K562 (cell line): ENCODE measurements at regions not wholly inside any gene's neighbourhood (a gene's known extent, or its start where the extent isn't known, plus 50 kb on each side); places are given as distances from the start of the nearest gene placed in this dataset.

ENCODE experiments used
- CBX8 ChIP-seq: fragments of 200-600 bp; sonication (generic); IDR thresholded peaks from 2 replicates; pipeline ENCODE4 v1.6.1; 2012; ENCODE audit warnings: borderline replicate concordance, mixed run types, low read depth, mild to moderate bottlenecking, moderate library complexity, mixed read lengths, low read length, control low read depth, inconsistent platforms; ENCODE audit not compliant: poor library complexity, severe bottlenecking; ENCODE audit errors: extremely low read depth
- CTCF ChIP-seq, 3 experiments: IDR thresholded peaks in 2 of 3; conservative IDR thresholded peaks in 1 of 3; 2 replicates each; pipeline ENCODE4 v1.5.1; 2011 to 2012; ENCODE audit warnings: low read length in 3 of 3, mild to moderate bottlenecking in 3 of 3, control low read depth in 2 of 3, improper control_type of control experiment in 1 of 3, inconsistent platforms in 1 of 3, low read depth in 1 of 3, mixed read lengths in 1 of 3, moderate library complexity in 1 of 3; ENCODE audit not compliant: insufficient read depth in 2 of 3
- IRF2 ChIP-seq: sonication (generic); formaldehyde crosslinking; IDR thresholded peaks from 2 replicates; pipeline ENCODE4 v1.8.1; 2022; ENCODE audit warnings: mild to moderate bottlenecking, missing genetic modification reagents
- ZNF586 ChIP-seq: fragments of 450-650 bp; formaldehyde crosslinking; conservative IDR thresholded peaks from 2 replicates; pipeline ENCODE4 v1.4.0; 2020; ENCODE audit warnings: mild to moderate bottlenecking, moderate library complexity
- ZNF778 ChIP-seq: fragments of 450-650 bp; formaldehyde crosslinking; IDR thresholded peaks from 2 replicates; pipeline ENCODE4 v1.4.0; 2020; ENCODE audit warnings: mild to moderate bottlenecking, moderate library complexity
- TF ChIP-seq, protein P1 (sequence below): fragments of 450-650 bp; IDR thresholded peaks from 2 replicates; pipeline ENCODE4 v1.6.1; 2016; ENCODE audit warnings: low read depth, mild to moderate bottlenecking, moderate library complexity
- TF ChIP-seq, protein P2 (sequence below): fragments of 450-650 bp; formaldehyde crosslinking; IDR thresholded peaks from 2 replicates; pipeline ENCODE4 v1.4.0; 2020; ENCODE audit warnings: mild to moderate bottlenecking

DNA sequence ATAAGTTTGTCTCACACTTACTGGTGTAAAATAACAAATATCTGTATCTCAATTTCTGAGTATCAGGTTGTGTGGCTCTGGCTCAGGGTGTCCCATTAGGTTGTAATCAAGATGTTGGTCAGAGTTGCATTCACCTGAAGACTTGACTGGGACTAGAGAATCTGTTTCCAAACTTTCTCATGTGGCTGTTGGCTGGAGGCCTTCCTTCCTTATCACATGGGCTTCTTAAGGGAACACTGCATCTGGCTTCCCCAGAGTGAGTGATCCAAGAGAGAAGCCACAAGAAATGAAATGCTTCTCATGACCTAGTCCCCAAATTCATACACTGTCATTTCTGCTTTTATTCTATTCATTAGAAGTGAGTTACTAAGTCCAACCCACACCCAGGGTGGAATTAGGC is 568.4 kb upstream of the CAMK1G start:
- TF ChIP-seq ZNF586 (CRISPR knock-in tag) (no peak), CTCF (IDR thresholded peaks at IDR 0.05 in 2 of 3, conservative IDR thresholded peaks at IDR 0.05 in 1 of 3; ENCODE audit: insufficient read depth in 2 of 3, low read depth in 1 of 3, low read length in 3 of 3) (no peak), CBX8 (no peak), ZNF778 (CRISPR knock-in tag) (no peak), IRF2 (no peak)
- TF ChIP-seq, protein P1, sequence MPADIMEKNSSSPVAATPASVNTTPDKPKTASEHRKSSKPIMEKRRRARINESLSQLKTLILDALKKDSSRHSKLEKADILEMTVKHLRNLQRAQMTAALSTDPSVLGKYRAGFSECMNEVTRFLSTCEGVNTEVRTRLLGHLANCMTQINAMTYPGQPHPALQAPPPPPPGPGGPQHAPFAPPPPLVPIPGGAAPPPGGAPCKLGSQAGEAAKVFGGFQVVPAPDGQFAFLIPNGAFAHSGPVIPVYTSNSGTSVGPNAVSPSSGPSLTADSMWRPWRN: no peak
- TF ChIP-seq, protein P2, sequence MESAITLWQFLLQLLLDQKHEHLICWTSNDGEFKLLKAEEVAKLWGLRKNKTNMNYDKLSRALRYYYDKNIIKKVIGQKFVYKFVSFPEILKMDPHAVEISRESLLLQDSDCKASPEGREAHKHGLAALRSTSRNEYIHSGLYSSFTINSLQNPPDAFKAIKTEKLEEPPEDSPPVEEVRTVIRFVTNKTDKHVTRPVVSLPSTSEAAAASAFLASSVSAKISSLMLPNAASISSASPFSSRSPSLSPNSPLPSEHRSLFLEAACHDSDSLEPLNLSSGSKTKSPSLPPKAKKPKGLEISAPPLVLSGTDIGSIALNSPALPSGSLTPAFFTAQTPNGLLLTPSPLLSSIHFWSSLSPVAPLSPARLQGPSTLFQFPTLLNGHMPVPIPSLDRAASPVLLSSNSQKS (CRISPR knock-in tag): no peak
